ENCODE measurements at regions not wholly inside any gene's neighbourhood (a gene's known extent, or its start where the extent isn't known, plus 50 kb on each side); places are given as distances from the start of the nearest gene placed in this dataset.

DNA sequence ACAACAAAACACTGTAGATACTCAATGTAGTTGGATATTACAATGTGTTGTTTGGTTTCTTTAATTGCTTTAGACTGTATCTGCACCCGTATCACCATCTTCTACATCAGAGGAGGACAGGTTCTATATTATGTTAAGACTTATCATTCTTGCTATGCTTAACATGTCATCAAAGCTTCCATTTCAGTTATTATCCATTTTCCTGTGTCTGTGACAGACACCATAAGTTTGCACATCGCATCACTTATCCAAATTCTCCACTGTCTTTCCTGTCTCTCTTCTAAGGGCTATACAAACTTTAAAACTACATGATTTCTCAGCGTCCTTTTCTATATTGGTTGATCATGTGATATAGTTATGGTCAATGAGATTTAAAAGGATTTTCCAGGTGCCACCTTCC lies 719.0 kb downstream of the TBC1D32 start:
- DNase-seq: no peak

GRCh38 chr6:120614723-120615122 lies 719.6 kb downstream of the TBC1D32 start:
- no peak for DNase-seq

DNA sequence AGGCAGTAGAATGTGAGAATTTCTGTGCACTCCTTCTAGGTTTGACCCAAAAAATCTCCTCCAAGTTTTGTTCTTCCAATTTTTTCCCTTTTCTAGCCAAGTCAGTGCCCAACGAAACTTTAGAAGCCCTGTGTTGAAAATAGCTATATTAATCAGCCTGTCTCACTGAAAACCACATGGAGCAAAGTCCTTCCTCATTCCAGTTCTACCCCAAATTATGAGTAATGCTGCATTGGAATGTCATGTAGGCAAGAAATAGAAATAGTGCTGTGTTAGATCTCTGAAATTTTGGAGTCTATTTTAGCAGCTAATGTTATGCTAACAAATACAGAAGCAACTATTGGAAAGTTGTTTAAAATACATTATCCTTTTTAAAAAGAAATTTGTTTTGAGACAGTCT lies 725.5 kb downstream of the TBC1D32 start:
- DNase-seq: no peak

GRCh38 chr6:120606743-120607142 lies 727.5 kb downstream of the TBC1D32 start:
- DNase-seq: no peak

GRCh38 chr6:120604510-120604909 lies 729.8 kb downstream of the TBC1D32 start:
- no peak for DNase-seq

- no peak for DNase-seq
Observed at GRCh38 chr6:120590611-120591010, 743.7 kb downstream of the TBC1D32 start.

GRCh38 chr6:120588424-120588823 lies 745.9 kb downstream of the TBC1D32 start:
- no peak for DNase-seq

DNA sequence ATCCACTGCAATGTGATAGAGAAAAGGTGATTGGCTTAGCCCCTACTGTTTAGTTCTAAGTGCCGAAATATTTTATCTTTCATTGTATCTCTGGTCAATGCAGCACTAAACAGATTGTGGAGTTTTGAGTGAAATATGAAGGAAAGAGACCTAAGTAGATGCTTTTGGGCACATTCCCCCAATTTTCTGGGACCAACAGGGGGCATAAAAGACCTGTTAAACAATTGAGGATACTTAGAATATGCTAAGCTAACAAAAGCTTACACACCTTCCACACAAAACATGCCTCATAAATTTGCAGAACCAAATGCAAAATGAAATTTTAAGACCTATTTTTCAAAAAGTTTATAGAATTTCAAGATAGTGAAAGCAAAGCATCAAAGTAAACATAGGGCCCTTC lies 746.9 kb downstream of the TBC1D32 start:
- DNase-seq: no peak

- no peak for DNase-seq
Observed at GRCh38 chr6:120584111-120584760, 750.0 kb downstream of the TBC1D32 start.

GRCh38 chr6:120576061-120576460 lies 758.2 kb downstream of the TBC1D32 start:
- DNase-seq: no peak

DNA sequence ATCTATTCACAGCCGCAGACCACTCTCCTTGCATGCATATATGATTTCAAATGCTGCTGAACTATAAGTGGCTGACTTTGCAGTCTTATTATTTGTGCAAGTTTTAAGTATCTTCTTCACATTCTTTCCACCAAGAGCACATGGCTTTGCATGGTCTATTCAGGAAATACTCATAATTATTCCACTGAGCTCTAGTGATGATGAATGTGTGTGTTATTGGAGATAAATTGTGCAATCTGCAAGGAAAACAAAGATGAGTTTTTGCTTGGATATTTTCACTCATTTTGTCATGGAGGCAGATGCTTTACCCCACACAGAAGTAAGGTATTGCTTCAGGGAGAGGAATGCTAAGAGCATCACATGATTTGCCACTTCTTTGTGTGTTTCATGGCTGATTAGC lies 764.6 kb downstream of the TBC1D32 start:
- no peak for DNase-seq

GRCh38 chr6:120564779-120565178 lies 769.5 kb downstream of the TBC1D32 start:
- no peak for DNase-seq

DNA sequence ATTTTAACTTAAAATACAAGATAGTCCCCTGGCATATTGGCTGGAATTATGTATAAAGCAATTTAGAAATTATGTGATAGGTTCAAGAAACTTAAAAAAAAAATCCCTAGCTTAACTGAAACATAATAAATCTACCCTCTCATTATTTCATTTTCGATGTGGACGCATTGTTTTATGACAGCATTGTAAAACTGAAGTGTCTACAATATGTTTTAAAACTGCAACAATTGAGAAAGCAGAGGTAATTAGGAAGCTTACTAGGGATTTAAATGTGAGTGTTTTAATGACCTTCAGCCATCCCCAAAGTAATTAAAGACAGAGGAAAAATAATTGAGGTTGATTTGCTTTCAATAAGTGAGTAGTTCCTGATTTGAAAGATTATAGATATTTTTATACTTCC lies 776.0 kb downstream of the TBC1D32 start:
- no peak for DNase-seq

DNA sequence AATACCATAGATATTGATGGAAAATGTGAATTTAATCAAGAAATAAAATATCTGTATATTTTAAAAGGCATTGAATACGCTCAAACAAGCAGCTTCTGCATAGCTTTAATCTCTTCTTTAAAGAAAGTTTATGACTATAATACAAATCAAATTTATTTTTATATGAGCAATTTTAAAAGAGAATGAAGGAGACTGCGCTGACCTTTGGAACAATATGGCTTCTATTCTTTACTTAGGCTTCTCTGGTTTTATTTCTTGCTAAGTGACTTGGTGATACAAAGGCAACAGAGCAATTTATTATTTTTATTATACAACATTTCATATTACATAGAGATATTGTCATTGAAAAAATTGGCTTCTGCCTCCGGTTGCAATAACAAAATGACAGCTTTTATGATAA lies 776.7 kb downstream of the TBC1D32 start:
- no peak for DNase-seq

- no peak for DNase-seq
Observed at GRCh38 chr6:120556491-120556890, 777.8 kb downstream of the TBC1D32 start.

DNA sequence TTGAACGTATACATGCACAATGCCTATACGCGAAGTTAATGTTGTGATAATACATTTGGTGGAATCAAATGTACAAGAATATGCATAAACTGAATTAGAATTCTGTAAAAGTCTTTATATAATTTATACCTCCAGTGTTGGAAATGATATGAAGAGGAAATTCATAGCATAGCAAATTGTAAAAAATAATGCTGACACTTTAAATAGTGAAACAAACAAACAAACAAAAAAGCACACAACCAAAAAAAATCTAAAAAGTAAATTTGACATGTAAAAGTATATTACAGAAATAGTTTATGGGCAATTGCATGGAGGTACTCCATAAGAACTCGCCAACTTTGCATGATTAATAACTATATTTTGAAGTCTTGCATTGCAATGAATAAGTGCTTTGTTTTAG lies 780.9 kb downstream of the TBC1D32 start:
- no peak for DNase-seq

GRCh38 chr6:120545353-120545752 lies 788.9 kb downstream of the TBC1D32 start:
- DNase-seq: no peak

DNA sequence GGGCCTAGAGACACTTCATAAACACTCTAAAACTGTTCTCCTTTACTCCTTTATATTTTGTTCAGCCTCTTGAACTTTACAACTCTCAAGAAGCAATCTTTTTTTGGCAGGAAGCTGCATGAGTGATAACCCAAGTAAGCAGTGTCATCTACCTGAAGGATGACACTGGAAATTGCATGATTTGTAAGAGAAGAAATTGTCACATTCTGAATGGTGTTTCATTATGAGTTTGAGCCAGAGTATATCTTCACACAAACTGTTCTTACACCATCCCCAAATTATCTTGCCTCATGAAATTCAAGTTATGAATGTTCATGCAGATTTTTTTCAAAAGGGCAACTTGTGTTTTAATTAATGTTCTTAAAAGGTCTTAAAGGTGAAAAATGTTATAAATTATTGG lies 799.3 kb downstream of the TBC1D32 start:
- DNase-seq: no peak

DNA sequence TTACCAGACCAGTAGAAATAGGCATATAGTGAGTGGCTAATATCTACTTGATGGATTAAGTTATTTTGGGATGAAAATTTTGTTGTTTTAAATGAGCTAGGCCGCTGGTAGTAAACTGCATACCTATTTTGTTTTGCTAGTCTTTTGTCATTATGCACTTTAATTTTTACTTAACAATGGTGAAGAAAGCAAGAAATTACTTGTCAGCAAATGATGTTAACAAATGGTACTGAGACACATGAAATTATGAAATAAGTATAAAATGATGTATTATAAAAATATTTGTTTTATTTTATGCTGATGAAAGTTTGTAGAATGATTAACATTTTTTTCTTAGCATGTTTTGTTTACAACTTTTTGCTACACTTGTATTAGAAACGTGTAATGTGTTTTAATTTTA lies 807.7 kb downstream of the TBC1D32 start:
- DNase-seq: no peak

GRCh38 chr6:120514544-120514943 lies 819.7 kb downstream of the TBC1D32 start:
- DNase-seq: no peak

- DNase-seq: no peak
Observed at GRCh38 chr6:120511712-120512111, 822.6 kb downstream of the TBC1D32 start.

DNA sequence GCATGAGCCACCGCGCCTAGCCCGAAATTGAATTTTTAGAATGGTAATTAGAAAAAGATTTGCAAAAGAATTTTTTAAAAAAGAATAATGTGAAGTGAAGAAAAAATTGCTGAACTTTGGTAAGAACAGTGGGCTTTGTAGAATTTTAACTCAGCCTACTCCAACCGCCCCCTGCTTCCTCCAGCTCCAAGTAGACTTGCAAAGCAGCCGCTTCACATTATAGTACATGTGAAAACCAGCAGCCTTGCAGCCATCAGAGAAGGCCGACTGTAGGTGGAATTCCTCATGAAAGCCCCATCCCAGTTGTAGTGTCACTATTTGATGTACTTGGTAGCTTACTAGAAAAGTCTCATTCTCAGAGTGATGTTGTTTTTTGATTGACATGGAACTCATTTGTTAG lies 835.6 kb downstream of the TBC1D32 start:
- DNase-seq: no peak

DNA sequence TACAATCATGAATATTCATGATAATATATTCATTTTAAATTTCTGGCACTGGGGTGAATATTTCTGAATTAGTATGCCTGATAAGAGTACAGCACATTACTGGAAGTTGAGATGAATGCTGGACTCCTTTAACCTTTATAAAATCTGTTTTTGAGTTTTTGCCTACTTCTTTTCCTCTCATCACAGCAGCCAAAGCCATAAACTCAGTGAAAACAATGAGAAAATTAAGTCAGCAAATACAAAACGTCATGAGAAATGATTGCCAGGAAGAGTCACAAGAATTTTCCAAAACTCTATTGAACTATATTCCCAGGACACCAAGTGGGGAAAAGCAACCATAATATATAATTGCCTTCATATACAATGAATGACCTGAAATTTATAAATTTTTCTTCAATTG lies 837.6 kb downstream of the TBC1D32 start:
- DNase-seq: no peak

DNA sequence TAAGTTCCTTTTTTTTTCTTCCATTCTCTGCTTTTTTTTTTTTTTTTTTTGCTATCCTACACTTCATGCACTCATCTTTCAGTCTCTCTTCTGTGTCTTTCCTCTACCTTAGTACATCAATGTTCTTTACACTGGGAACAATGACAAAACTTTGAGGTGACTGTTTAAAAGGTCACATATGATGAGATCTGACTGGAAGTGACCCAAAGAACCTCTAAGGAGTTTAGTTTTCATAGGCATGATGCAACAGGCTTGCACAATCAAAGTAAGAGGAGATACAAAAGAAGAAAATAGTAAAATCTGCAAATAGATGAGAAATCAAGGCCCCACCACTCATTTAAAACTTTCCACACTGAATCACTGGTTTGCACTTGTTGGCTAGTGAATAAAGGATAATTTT lies 840.8 kb downstream of the TBC1D32 start:
- DNase-seq: no peak

- DNase-seq: no peak
Observed at GRCh38 chr6:120489941-120490340, 844.3 kb downstream of the TBC1D32 start.

DNA sequence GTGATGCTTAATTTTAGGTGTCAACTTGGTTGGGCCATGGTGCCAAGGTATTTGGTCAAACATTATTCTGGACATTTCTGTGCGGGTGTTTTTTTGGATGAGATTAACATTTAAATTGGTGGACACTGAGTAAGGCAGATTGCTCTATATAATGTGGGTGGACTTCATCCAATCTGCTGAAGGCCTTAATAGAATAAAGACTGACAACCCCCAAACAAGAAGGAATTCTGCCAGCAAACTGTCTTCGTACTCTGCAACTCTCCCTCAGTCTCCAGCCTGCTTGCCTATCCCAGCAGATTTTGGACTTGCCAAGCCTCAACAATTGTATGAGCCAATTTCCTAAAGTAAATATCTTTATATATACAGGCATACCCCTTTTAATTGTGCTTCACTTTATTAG lies 850.1 kb downstream of the TBC1D32 start:
- no peak for DNase-seq

Data from hematopoietic multipotent progenitor cell treated with erythropoietin and hydrocortisone succinate and interleukin-3 and kit ligand, for 8 days (in vitro differentiated cells).